Stimulated activated naive CD4-positive, alpha-beta T cell (primary cell): ENCODE measurements at regions not wholly inside any gene's neighbourhood (a gene's known extent, or its start where the extent isn't known, plus 50 kb on each side); places are given as distances from the start of the nearest gene placed in this dataset.
"Not testable (repeated sequence)": the region's sequence is repeated elsewhere in the genome, so short reads cannot be mapped to it uniquely, and the experiment has no call there.

ENCODE experiments used
- DNase-seq, 6 experiments: peaks; one replicate each; lab custom pipeline; 2025; lab: John Stamatoyannopoulos, UW

DNA sequence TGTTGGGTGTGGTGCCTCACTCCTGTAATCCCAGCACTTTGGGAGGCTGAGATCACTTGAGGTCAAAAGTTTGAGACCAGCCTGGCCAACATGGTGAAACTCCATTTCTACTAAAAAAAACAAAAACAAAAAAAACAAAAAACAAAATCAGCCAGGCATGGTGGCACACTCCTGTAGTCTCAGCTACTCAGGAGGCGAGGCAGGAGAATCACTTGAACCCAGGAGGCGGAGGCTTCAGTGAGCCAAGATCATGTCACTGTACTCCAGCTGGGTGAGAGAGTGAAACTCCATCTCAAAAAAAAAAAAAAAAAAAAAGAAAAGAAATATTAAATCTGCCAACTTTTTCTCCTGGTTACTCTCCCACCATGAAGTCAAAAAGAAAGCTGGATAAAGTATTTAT, 107.5 kb upstream of the SYNCRIP start:
- DNase-seq, result not testable (repeated sequence)

DNA sequence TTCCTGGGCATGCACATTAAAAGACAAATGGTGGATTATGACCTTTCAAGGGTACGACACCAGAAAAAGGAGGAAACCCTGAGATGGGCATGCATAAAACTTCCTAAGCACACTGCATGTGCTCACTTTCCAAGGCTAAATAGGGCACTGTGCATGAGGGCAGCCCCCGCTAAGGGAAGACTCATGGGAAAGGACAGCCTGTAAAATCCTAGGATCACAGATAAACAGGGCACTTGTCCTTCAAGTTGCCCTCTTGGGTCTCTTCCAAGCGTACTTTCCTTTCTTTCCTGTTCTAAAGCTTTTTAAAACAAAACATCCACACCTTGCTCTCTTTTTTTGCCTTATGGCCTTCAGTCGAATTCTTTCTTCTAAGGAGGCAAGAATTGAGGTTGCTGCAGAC, 106.5 kb upstream of the SYNCRIP start:
- no peak for DNase-seq

DNA sequence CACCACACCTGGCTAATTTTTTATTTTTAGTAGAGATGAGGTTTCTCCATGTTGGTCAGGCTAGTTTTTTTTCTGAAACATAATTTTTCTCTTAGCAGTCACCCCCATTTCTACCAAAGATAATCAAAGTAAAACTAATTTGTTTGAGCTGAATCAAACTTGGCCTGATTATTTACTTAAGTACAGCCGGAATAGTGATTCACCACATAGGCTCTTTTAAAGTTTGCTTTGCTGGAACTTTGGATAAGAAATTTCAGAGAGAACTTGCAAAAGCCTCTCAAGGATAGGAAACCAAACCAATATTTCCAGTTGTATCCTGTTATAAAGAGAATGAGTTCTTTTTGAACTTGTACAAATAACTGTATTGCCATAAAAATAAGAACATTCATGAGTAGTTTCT, 105.0 kb upstream of the SYNCRIP start:
- no peak for DNase-seq

GRCh38 chr6:85747093-85747492, 104.4 kb upstream of the SYNCRIP start:
- DNase-seq, result no peak

GRCh38 chr6:85744433-85744970, 101.8 kb upstream of the SYNCRIP start:
- DNase-seq, result no peak

GRCh38 chr6:85726206-85726605, 83.5 kb upstream of the SYNCRIP start:
- DNase-seq, result no peak

- DNase-seq, result no peak
Observed at GRCh38 chr6:85715797-85716196, 73.1 kb upstream of the SYNCRIP start.

GRCh38 chr6:85714893-85715530, 72.3 kb upstream of the SYNCRIP start:
- DNase-seq, result no peak

DNA sequence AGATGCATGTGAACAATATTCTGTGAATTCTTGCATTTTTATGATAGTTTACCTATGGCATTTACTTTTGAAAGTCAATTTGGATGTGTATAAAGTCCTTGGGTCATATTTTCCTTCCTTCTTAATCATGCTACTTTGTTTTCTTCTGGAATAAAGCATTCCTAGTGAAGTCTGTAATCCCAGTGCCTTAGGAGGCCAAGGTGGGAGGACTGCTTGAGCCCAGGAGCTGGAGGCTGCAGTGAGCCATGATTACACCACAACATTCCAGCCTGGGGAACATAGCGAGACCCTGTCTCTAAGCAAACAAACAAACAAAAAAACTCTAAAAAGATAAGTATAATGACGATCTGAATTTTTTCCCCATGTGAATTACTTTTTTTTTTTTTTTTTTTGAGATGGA, 69.7 kb upstream of the SYNCRIP start:
- DNase-seq, result no peak

DNA sequence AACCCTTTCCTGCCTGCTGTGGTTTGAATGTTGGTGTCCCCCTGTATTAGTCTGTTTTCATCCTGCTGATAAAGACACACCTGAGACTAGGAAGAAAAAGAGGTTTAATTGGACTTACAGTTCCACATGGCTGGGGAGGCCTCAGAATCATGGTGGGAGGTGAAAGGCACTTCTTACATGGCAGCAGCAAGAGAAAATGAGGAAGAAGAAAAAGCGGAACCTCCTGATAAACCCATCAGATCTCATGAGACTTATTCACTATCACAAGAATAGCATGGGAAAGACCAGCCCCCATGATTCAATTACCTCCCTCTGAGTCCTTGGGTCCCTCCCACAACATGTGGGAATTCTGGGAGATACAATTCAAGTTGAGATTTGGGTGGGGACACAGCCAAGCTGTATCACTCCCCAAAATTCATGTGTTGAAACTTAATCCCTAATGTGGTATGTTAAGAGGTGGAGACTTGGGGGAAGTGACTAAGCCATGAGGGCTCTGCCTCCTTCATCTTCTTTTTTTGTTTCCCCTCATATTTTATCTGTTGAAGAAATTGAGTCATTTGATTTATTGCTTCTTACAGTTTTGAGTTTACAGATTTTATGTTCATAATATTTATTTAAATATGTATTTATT, 64.9 kb upstream of the SYNCRIP start:
- DNase-seq, result not testable (repeated sequence)

DNA sequence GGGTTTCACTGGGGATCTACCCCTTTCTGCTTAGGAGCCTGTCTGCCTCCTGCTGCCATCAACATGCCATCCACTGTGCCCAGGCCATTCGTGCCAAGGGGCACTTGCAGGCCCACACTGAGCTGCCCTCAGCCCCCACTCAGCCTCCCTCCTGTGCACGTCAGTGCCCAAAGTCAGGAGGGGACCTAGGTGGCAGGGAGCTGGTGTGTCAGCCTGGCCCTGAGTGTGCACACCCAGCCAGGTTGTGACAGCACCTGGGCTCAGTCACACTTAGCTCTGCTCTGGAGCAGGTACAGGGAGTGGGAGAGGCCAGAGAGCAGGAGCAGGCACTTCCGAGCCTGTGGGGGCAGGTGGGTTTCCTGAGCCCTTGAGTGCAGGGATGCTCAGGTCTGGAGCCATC, 63.6 kb upstream of the SYNCRIP start:
- DNase-seq, result no peak

- no peak for DNase-seq
Observed at GRCh38 chr6:85705220-85705619, 62.5 kb upstream of the SYNCRIP start.

DNA sequence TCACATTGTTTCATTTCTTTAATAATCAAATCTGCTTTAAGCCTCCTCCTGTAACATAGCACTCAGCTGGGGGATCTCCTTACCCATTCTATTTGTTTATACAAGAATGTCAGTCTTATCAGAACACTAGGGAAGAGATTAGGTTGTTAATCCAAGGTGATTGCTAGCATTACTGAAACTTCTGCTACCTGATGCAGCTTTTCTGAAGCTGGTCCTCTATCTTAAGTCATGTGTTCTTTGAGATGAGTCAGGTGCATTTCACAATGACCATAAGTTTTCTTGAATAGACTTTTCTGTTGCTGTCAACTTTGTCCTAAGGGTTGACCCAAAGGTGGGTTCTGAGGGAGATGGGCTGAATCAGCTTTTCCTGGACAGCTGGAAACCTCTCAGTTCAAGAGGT, 60.7 kb upstream of the SYNCRIP start:
- DNase-seq, result no peak
